ENCODE measurements at regions not wholly inside any gene's neighbourhood (a gene's known extent, or its start where the extent isn't known, plus 50 kb on each side); places are given as distances from the start of the nearest gene placed in this dataset.

DNA sequence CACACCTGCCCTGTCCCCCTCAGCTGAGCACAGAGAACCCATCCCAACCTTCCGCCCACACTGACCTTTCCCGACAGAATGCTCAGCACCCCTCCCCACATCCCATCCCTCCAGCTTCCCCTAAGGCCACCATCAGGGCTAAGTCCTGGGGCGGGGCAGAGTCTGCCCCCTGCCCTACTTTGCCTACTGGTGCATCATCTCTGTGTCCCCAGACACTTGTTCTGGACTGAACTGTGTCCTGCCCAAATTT is 109.8 kb downstream of the CTTN start:
- Histone ChIP-seq H3K27me3 (ENCODE audit: insufficient read depth, low read length) (no peaks in the 10 kb centered on the region), H2AFZ (ENCODE audit: low read length) (no peak overlapping the region), H3K4me1 (ENCODE audit: insufficient read depth, low read length) (no peaks in the 10 kb centered on the region), H3K79me2 (ENCODE audit: insufficient read depth, low read length) (no peaks in the 10 kb centered on the region), H3K27ac (ENCODE audit: low read depth, low read length) (no peak overlapping the region), H3K9me3 (ENCODE audit: low read depth, low read length) (no peaks in the 10 kb centered on the region), H3K4me2 (ENCODE audit: insufficient read depth, low read length) (no peak overlapping the region), H4K20me1 (ENCODE audit: insufficient read depth, low read length) (peaks cover 5% of the 10 kb centered on the region), H3K36me3 (ENCODE audit: insufficient read depth, low read length) (no peaks in the 10 kb centered on the region), H3K4me3 (ENCODE audit: insufficient read depth, low read length) (no peak overlapping the region)
- TF ChIP-seq CTCF (IDR thresholded peaks at IDR 0.05; ENCODE audit: extremely low read depth, low read depth, low read length): no peak
- peak; percentile 15 for DNase-seq (ENCODE audit: insufficient read length, low spot score, missing footprints)

GRCh38 chr11:70509476-70509875 is 111.1 kb downstream of the CTTN start:
- no peak overlapping the region for H3K27ac ChIP-seq (ENCODE audit: low read depth, low read length)
- no peak overlapping the region for H2AFZ ChIP-seq (ENCODE audit: low read length)

GRCh38 chr11:70510106-70510505 is 111.8 kb downstream of the CTTN start:
- Histone ChIP-seq H3K36me3 (ENCODE audit: insufficient read depth, low read length) (no peaks in the 10 kb centered on the region), H3K4me2 (ENCODE audit: insufficient read depth, low read length) (no peak overlapping the region), H3K9me3 (ENCODE audit: low read depth, low read length) (no peaks in the 10 kb centered on the region), H3K79me2 (ENCODE audit: insufficient read depth, low read length) (no peaks in the 10 kb centered on the region), H3K4me1 (ENCODE audit: insufficient read depth, low read length) (no peaks in the 10 kb centered on the region), H3K27me3 (ENCODE audit: insufficient read depth, low read length) (no peaks in the 10 kb centered on the region), H3K27ac (ENCODE audit: low read depth, low read length) (no peak overlapping the region), H3K4me3 (ENCODE audit: insufficient read depth, low read length) (no peak overlapping the region), H4K20me1 (ENCODE audit: insufficient read depth, low read length) (no peaks in the 10 kb centered on the region), H2AFZ (ENCODE audit: low read length) (no peak overlapping the region)
- no peak for TF ChIP-seq CTCF (IDR thresholded peaks at IDR 0.05; ENCODE audit: extremely low read depth, low read depth, low read length)
- no peak for DNase-seq (ENCODE audit: insufficient read length, low spot score, missing footprints)

More at GRCh38 chr11:70509476-70509875, 111.1 kb downstream of the CTTN start:
- H4K20me1 ChIP-seq (ENCODE audit: insufficient read depth, low read length): peaks cover 2% of the 10 kb centered on the region
- TF ChIP-seq CTCF (IDR thresholded peaks at IDR 0.05; ENCODE audit: extremely low read depth, low read depth, low read length): no peak
- no peaks in the 10 kb centered on the region for H3K27me3 ChIP-seq (ENCODE audit: insufficient read depth, low read length)
- no peak overlapping the region for H3K4me2 ChIP-seq (ENCODE audit: insufficient read depth, low read length)
- DNase-seq (ENCODE audit: insufficient read length, low spot score, missing footprints): peak; percentile 29
- no peak overlapping the region for H3K4me3 ChIP-seq (ENCODE audit: insufficient read depth, low read length)
- no peaks in the 10 kb centered on the region for H3K4me1 ChIP-seq (ENCODE audit: insufficient read depth, low read length)
- no peaks in the 10 kb centered on the region for H3K79me2 ChIP-seq (ENCODE audit: insufficient read depth, low read length)
- no peaks in the 10 kb centered on the region for H3K36me3 ChIP-seq (ENCODE audit: insufficient read depth, low read length)
- H3K9me3 ChIP-seq (ENCODE audit: low read depth, low read length): no peaks in the 10 kb centered on the region

- Histone ChIP-seq H4K20me1 (ENCODE audit: insufficient read depth, low read length) (no peaks in the 10 kb centered on the region), H3K79me2 (ENCODE audit: insufficient read depth, low read length) (no peaks in the 10 kb centered on the region), H3K4me2 (ENCODE audit: insufficient read depth, low read length) (no peak overlapping the region), H3K9me3 (ENCODE audit: low read depth, low read length) (no peaks in the 10 kb centered on the region), H3K4me3 (ENCODE audit: insufficient read depth, low read length) (no peak overlapping the region), H3K27me3 (ENCODE audit: insufficient read depth, low read length) (no peaks in the 10 kb centered on the region), H3K27ac (ENCODE audit: low read depth, low read length) (no peak overlapping the region), H3K36me3 (ENCODE audit: insufficient read depth, low read length) (no peaks in the 10 kb centered on the region), H2AFZ (ENCODE audit: low read length) (no peak overlapping the region), H3K4me1 (ENCODE audit: insufficient read depth, low read length) (no peaks in the 10 kb centered on the region)
- DNase-seq (ENCODE audit: insufficient read length, low spot score, missing footprints): no peak
- TF ChIP-seq CTCF (IDR thresholded peaks at IDR 0.05; ENCODE audit: extremely low read depth, low read depth, low read length): no peak
Measured at GRCh38 chr11:70510571-70510970, 112.2 kb downstream of the CTTN start.

All from osteoblast (primary cell).